C1 segment of cervical spinal cord (tissue), 14 donors: ENCODE measurements at regions not wholly inside any gene's neighbourhood (a gene's known extent, or its start where the extent isn't known, plus 50 kb on each side); places are given as distances from the start of the nearest gene placed in this dataset.
"Not testable (repeated sequence)": the region's sequence is repeated elsewhere in the genome, so short reads cannot be mapped to it uniquely, and the experiment has no call there.

Experiments
- DNase-seq, 14 donors: peaks; one replicate each; lab custom pipeline; 2025; lab: John Stamatoyannopoulos, UW

DNA sequence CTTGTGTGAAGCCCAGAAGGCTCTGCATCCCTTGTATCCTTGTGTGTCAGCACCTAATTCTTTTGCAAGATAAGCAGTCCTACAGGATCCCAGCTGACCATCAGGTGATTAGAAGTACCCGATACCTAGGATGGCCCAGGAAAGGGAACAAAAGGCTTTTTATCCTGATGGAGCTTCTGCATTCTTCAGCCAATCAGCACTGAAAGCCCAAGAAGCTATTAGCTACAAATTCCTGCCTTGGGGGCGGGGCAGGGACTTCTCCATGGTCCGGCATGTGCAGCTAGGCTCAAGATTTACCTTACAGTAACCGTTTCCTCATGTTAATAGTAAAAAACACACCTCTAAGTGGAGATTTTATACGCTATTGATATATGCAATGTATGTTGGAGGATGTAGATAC lies 264.6 kb upstream of the THUMPD2 start:
- no peak for DNase-seq

- DNase-seq = no peak
Measured at GRCh38 chr2:40043191-40043590, 264.1 kb upstream of the THUMPD2 start.

- DNase-seq = no peak
Measured at GRCh38 chr2:40041422-40042382, 262.6 kb upstream of the THUMPD2 start.

DNA sequence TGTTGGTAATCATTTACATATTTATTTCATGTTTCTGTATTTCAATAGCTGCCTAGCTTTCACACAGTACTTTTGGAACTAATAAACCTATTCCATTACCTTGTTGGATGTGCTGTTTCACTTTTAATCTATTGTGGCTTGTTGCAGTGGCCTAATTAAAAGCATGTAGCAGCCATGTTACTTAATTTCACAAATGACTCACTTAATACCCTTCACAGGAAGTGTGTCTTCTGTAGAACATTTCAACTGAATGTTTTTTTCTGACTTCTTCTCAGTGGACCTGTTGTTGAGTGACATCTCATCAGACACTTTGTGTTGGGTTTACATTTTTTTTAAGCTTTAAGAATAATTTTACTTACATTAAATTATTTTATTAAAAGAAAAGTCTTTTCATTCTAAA lies 260.5 kb upstream of the THUMPD2 start:
- no peak for DNase-seq

DNA sequence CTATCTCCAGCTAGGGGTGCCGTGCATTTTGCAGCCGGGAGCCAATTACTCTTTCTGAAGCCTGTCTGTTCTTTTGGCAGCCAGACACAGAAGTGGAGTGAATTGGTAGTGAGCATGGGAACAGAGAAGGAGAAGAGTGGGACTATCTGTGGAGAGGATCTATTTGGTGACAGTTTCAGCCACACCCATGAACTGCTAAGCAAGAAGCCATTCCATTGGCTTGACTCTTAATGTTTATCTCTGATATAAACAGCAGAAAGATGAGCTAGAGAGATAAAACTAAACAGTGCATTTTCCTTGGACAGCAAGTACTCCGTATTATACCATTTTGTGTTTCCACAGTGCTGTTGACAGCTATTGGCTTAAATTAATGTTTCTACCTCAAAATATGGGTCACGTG lies 259.6 kb upstream of the THUMPD2 start:
- no peak for DNase-seq

GRCh38 chr2:40037303-40037702 lies 258.2 kb upstream of the THUMPD2 start:
- DNase-seq = peak in 5 of 14 donors; percentile 0 to 19 (median 8)

GRCh38 chr2:40036241-40036640 lies 257.2 kb upstream of the THUMPD2 start:
- DNase-seq = no peak

- no peak for DNase-seq
Measured at GRCh38 chr2:40034801-40035200, 255.7 kb upstream of the THUMPD2 start.

- DNase-seq = no peak
Measured at GRCh38 chr2:40034198-40034597, 255.1 kb upstream of the THUMPD2 start.

- no peak for DNase-seq
Measured at GRCh38 chr2:40033781-40034180, 254.7 kb upstream of the THUMPD2 start.

DNA sequence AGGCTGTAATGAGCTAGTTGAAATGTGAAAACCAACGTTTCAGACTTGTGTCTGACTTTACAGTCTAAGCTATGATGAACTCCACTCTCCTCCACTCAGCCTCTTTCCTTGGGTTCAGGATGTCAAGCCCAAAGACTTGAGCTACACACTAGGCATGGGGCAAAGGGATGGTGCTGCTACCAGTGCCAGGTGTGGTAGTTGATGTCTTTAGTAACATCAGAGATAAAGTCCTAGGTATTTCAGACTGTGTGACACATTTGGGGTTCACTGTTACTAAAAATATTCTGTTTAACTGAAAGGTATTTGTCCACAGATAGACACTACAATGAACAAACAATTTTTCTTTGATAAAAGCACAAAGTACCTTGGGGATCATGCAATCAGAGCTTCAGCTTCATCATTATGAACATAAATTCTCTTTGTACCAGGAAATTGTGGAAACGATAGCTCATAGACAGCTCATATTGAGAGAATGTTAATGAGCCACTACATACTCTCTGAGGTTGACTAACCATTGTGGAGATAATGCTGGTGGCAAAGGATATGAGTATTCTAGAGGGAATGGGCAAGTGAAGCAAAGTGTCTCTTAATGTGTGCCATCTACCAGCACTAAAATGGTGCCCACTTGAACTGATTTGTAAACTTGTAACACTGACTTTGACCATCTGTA lies 253.7 kb upstream of the THUMPD2 start:
- DNase-seq = no peak

- no peak for DNase-seq
Measured at GRCh38 chr2:40030456-40030975, 251.5 kb upstream of the THUMPD2 start.

GRCh38 chr2:40028792-40029488 lies 249.9 kb upstream of the THUMPD2 start:
- DNase-seq = no peak

GRCh38 chr2:40027968-40028367 lies 248.9 kb upstream of the THUMPD2 start:
- no peak for DNase-seq

GRCh38 chr2:40025276-40025675 lies 246.2 kb upstream of the THUMPD2 start:
- not testable (repeated sequence) for DNase-seq

DNA sequence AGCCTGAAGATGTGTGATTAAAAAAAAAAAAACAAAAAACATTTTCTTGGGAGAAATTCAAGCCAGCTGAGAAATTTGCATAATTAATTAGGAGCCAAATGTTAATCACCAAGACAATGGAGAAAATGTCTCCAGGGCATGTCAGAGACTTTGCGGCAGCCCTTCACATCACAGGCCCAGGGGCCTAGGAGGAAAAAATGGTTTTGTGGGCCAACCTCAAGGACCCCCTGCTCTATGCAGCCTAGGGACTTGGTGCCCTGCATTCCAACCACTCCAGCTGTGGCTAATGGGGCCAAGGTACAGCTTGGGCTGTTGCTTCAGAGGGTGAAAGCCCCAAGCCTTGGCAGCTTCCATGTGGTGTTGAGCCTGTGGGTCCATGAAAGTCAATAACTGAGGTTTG lies 241.9 kb upstream of the THUMPD2 start:
- no peak for DNase-seq

GRCh38 chr2:40016151-40016885 lies 237.3 kb upstream of the THUMPD2 start:
- no peak for DNase-seq

GRCh38 chr2:40013962-40014361 lies 234.9 kb upstream of the THUMPD2 start:
- DNase-seq = not testable (repeated sequence)

DNA sequence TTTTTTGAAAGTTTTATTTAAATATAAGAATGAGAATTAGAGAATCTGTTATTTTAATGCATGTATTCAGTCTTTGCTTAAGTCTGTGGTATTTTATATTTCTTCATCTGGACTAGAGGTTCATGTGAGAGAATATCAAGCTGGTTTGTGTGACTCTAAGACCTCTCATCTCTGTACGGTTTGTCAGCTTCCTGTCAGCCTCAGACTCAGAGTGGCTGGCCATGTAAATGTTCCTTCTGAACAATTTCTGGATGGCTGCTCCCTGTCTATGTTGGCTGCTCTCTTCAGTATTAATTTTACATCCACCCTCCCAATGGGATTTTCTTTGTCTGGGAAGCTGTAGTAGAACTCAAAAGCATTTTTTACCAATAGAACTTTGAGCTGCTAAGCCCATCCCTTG lies 225.3 kb upstream of the THUMPD2 start:
- DNase-seq = no peak

GRCh38 chr2:40002339-40002738 lies 223.3 kb upstream of the THUMPD2 start:
- no peak for DNase-seq

- no peak for DNase-seq
Measured at GRCh38 chr2:39999864-40000263, 220.8 kb upstream of the THUMPD2 start.
